Fibroblast of lung (primary cell): ENCODE measurements at regions not wholly inside any gene's neighbourhood (a gene's known extent, or its start where the extent isn't known, plus 50 kb on each side); places are given as distances from the start of the nearest gene placed in this dataset.

Experiments
- EZH2 ChIP-seq: IDR thresholded peaks from 2 replicates; pipeline ENCODE4 v1.5.1; 2012; ENCODE audit warnings: low read length, control low read depth, mild to moderate bottlenecking; ENCODE audit errors: missing control alignments
- TF ChIP-seq, protein P1 (sequence below), 2 donors: IDR thresholded peaks in 1 of 2; conservative IDR thresholded peaks in 1 of 2; 1 replicate in 1 of 2; 2 replicates in 1 of 2; pipeline ENCODE4 v1.5.1; 2011 to 2012; ENCODE audit warnings: low read length in 2 of 2, control low read depth in 1 of 2, inconsistent platforms in 1 of 2, low read depth in 1 of 2, mild to moderate bottlenecking in 1 of 2

DNA sequence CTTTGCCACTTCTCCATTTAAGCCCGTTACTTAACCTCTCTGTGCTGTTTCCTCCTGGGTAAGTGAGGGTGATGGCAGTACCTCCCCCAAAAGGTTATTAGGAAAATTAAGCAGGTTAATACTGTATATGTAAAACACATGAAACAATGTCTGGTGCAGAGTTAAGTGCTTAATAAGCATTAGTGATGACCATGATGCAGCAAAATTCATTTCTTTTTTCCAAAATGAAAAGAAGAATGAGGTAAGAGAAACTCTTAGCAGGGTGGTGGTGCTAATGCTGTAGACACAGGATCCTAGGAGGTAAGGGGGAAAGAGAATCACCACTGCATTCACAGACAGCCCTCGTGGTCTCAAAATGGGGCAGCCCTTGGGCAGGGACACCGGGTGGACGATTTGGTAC is 115.1 kb upstream of the RAI14 start:
- TF ChIP-seq EZH2, result no peak
- TF ChIP-seq, protein P1, sequence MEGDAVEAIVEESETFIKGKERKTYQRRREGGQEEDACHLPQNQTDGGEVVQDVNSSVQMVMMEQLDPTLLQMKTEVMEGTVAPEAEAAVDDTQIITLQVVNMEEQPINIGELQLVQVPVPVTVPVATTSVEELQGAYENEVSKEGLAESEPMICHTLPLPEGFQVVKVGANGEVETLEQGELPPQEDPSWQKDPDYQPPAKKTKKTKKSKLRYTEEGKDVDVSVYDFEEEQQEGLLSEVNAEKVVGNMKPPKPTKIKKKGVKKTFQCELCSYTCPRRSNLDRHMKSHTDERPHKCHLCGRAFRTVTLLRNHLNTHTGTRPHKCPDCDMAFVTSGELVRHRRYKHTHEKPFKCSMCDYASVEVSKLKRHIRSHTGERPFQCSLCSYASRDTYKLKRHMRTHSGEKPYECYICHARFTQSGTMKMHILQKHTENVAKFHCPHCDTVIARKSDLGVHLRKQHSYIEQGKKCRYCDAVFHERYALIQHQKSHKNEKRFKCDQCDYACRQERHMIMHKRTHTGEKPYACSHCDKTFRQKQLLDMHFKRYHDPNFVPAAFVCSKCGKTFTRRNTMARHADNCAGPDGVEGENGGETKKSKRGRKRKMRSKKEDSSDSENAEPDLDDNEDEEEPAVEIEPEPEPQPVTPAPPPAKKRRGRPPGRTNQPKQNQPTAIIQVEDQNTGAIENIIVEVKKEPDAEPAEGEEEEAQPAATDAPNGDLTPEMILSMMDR (conservative IDR thresholded peaks at IDR 0.05 in 1 of 2, IDR thresholded peaks at IDR 0.05 in 1 of 2; ENCODE audit: low read depth in 1 of 2, low read length in 2 of 2), result no peak
